ENCODE measurements at regions not wholly inside any gene's neighbourhood (a gene's known extent, or its start where the extent isn't known, plus 50 kb on each side); places are given as distances from the start of the nearest gene placed in this dataset.

GRCh38 chr16:86799367-86799766, 221.0 kb downstream of the FOXL1 start:
- no peaks in the 10 kb centered on the region for H3K9me3 ChIP-seq
- H3K27ac ChIP-seq = no peak overlapping the region
- intact Hi-C loops (cut with DNase I; ENCODE audit: low total_unique reads) = no loop called here
- DNase-seq = no peak
- H3K36me3 ChIP-seq = no peaks in the 10 kb centered on the region
- H3K4me3 ChIP-seq = no peak overlapping the region
- H3K27me3 ChIP-seq = peaks cover 0 to 11% of the 10 kb centered on the region in 2 donors
- TF ChIP-seq CTCF (IDR thresholded peaks at IDR 0.05) = no peak
- no peaks in the 10 kb centered on the region for H3K4me1 ChIP-seq

- intact Hi-C loops (cut with DNase I; ENCODE audit: low total_unique reads) = no loop called here
- Histone ChIP-seq H3K36me3 (no peaks in the 10 kb centered on the region), H3K4me3 (no peak overlapping the region), H3K9me3 (no peaks in the 10 kb centered on the region), H3K4me1 (peaks cover 0 to 10% (median 8%) of the 10 kb centered on the region in 4 donors), H3K27me3 (peaks cover 0 to 13% of the 10 kb centered on the region in 2 donors), H3K27ac (no peak overlapping the region)
- TF ChIP-seq CTCF (IDR thresholded peaks at IDR 0.05) = no peak
- no peak for DNase-seq
Measured at GRCh38 chr16:86800894-86801293, 222.5 kb downstream of the FOXL1 start.

GRCh38 chr16:86802013-86802412, 223.7 kb downstream of the FOXL1 start:
- no peak for TF ChIP-seq CTCF (IDR thresholded peaks at IDR 0.05)
- Histone ChIP-seq H3K9me3 (no peaks in the 10 kb centered on the region), H3K27me3 (peaks cover 0 to 16% of the 10 kb centered on the region in 2 donors), H3K4me3 (no peak overlapping the region), H3K27ac (no peak overlapping the region), H3K4me1 (peaks cover 0 to 10% (median 8%) of the 10 kb centered on the region in 4 donors), H3K36me3 (no peaks in the 10 kb centered on the region)
- intact Hi-C loops (cut with DNase I; ENCODE audit: low total_unique reads) = no loop called here
- no peak for DNase-seq

GRCh38 chr16:86805188-86805587, 226.8 kb downstream of the FOXL1 start:
- no peak for TF ChIP-seq CTCF (IDR thresholded peaks at IDR 0.05)
- Histone ChIP-seq H3K36me3 (no peaks in the 10 kb centered on the region), H3K4me3 (no peak overlapping the region), H3K4me1 (peaks cover 0 to 15% (median 11%) of the 10 kb centered on the region in 4 donors), H3K27me3 (peaks cover 0 to 18% of the 10 kb centered on the region in 2 donors), H3K9me3 (no peaks in the 10 kb centered on the region), H3K27ac (no peak overlapping the region)
- intact Hi-C loops (cut with DNase I; ENCODE audit: low total_unique reads) = no loop called here
- no peak for DNase-seq

GRCh38 chr16:86806181-86806837, 228.0 kb downstream of the FOXL1 start:
- H3K4me1 ChIP-seq = peaks cover 0 to 15% (median 11%) of the 10 kb centered on the region in 4 donors
- no peak overlapping the region for H3K4me3 ChIP-seq
- H3K36me3 ChIP-seq = no peaks in the 10 kb centered on the region
- intact Hi-C loops (cut with DNase I; ENCODE audit: low total_unique reads) = no loop called here
- no peaks in the 10 kb centered on the region for H3K9me3 ChIP-seq
- H3K27ac ChIP-seq = no peak overlapping the region
- peak in 1 of 2 donors; percentile 45 for DNase-seq
- no peak for TF ChIP-seq CTCF (IDR thresholded peaks at IDR 0.05)
- H3K27me3 ChIP-seq = peaks cover 0 to 18% of the 10 kb centered on the region in 2 donors
